ENCODE measurements at regions not wholly inside any gene's neighbourhood (a gene's known extent, or its start where the extent isn't known, plus 50 kb on each side); places are given as distances from the start of the nearest gene placed in this dataset.
"Not testable (repeated sequence)": the region's sequence is repeated elsewhere in the genome, so short reads cannot be mapped to it uniquely, and the experiment has no call there.

- not testable (repeated sequence) for DNase-seq (ENCODE audit: low spot score)
Observed at GRCh38 chr16:52104993-52105392, 441.9 kb downstream of the TOX3 start.

- DNase-seq (ENCODE audit: low spot score) = no peak
Observed at GRCh38 chr16:52103791-52104190, 443.2 kb downstream of the TOX3 start.

- no peak for DNase-seq (ENCODE audit: low spot score)
Observed at GRCh38 chr16:52101246-52101645, 445.7 kb downstream of the TOX3 start.

GRCh38 chr16:52099382-52099781 lies 447.6 kb downstream of the TOX3 start:
- DNase-seq (ENCODE audit: low spot score) = no peak

- DNase-seq (ENCODE audit: low spot score) = no peak
Observed at GRCh38 chr16:52095471-52095870, 451.5 kb downstream of the TOX3 start.

GRCh38 chr16:52092126-52092525 lies 454.8 kb downstream of the TOX3 start:
- DNase-seq (ENCODE audit: low spot score) = no peak

- DNase-seq (ENCODE audit: low spot score) = peak; percentile 18
Observed at GRCh38 chr16:52090080-52090479, 456.9 kb downstream of the TOX3 start.

- peak; percentile 43 for DNase-seq (ENCODE audit: low spot score)
Observed at GRCh38 chr16:52089476-52089875, 457.5 kb downstream of the TOX3 start.

GRCh38 chr16:52086901-52087300 lies 460.0 kb downstream of the TOX3 start:
- DNase-seq (ENCODE audit: low spot score) = no peak

- DNase-seq (ENCODE audit: low spot score) = peak; percentile 42
Observed at GRCh38 chr16:52078716-52079655, 468.0 kb downstream of the TOX3 start.

GRCh38 chr16:52077607-52078006 lies 469.3 kb downstream of the TOX3 start:
- peak; percentile 54 for DNase-seq (ENCODE audit: low spot score)

GRCh38 chr16:52076801-52077201 lies 470.1 kb downstream of the TOX3 start:
- DNase-seq (ENCODE audit: low spot score) = no peak

GRCh38 chr16:52076332-52076731 lies 470.6 kb downstream of the TOX3 start:
- no peak for DNase-seq (ENCODE audit: low spot score)

- DNase-seq (ENCODE audit: low spot score) = no peak
Observed at GRCh38 chr16:52074133-52074532, 472.8 kb downstream of the TOX3 start.

GRCh38 chr16:52073024-52073423 lies 473.9 kb downstream of the TOX3 start:
- DNase-seq (ENCODE audit: low spot score) = no peak

- no peak for DNase-seq (ENCODE audit: low spot score)
Observed at GRCh38 chr16:52071101-52071500, 475.8 kb downstream of the TOX3 start.

GRCh38 chr16:52070341-52071057 lies 476.4 kb downstream of the TOX3 start:
- no peak for DNase-seq (ENCODE audit: low spot score)

- peak; percentile 79 for DNase-seq (ENCODE audit: low spot score)
Observed at GRCh38 chr16:52069866-52070265, 477.1 kb downstream of the TOX3 start.

GRCh38 chr16:52068447-52069074 lies 478.4 kb downstream of the TOX3 start:
- peak; percentile 87 for DNase-seq (ENCODE audit: low spot score)

GRCh38 chr16:52066962-52067361 lies 480.0 kb downstream of the TOX3 start:
- peak; percentile 79 for DNase-seq (ENCODE audit: low spot score)

GRCh38 chr16:52056259-52056658 lies 490.7 kb downstream of the TOX3 start:
- no peak for DNase-seq (ENCODE audit: low spot score)

GRCh38 chr16:52055381-52055780 lies 491.6 kb downstream of the TOX3 start:
- DNase-seq (ENCODE audit: low spot score) = no peak

- DNase-seq (ENCODE audit: low spot score) = no peak
Observed at GRCh38 chr16:52054326-52054725, 492.6 kb downstream of the TOX3 start.
